ENCODE measurements at regions not wholly inside any gene's neighbourhood (a gene's known extent, or its start where the extent isn't known, plus 50 kb on each side); places are given as distances from the start of the nearest gene placed in this dataset.
A peak's percentile ranks its signal among the peaks of the same experiment; 100 is the strongest.

DNA sequence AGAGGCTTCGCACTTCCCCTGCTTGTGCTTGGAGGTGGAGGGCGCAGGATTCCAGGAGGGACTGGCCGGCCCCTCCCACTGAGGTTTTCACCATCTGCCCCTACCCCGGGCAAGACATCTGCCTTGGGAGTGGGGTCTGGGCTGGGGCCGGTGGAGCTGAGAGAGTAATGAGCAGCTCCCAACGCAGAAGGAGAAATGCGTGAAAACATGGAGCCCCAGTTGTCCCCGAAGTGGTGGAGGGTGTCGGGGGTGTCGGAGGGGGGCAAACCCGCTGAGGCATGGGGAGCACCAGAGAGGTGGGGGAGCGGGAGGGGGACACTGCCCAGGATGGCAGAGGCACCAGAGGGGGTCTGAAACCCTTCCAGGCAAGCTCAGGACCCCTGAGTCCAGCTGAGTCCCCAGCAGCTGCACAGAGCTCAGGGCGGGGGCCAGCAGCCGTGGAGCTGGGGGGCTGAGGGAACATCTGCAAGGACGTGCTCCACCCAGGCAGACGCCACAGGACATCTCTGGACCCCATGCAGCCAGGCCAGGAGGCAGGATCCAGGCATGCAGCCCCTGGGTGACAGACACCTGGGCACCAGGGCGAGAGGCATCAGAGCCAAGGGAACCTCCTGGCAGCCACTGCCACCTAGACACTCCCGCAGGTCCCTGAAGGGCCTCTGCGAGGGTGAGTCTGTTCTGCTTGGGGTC is 110.6 kb downstream of the SIK1 start:
- no peak for DNase-seq

DNA sequence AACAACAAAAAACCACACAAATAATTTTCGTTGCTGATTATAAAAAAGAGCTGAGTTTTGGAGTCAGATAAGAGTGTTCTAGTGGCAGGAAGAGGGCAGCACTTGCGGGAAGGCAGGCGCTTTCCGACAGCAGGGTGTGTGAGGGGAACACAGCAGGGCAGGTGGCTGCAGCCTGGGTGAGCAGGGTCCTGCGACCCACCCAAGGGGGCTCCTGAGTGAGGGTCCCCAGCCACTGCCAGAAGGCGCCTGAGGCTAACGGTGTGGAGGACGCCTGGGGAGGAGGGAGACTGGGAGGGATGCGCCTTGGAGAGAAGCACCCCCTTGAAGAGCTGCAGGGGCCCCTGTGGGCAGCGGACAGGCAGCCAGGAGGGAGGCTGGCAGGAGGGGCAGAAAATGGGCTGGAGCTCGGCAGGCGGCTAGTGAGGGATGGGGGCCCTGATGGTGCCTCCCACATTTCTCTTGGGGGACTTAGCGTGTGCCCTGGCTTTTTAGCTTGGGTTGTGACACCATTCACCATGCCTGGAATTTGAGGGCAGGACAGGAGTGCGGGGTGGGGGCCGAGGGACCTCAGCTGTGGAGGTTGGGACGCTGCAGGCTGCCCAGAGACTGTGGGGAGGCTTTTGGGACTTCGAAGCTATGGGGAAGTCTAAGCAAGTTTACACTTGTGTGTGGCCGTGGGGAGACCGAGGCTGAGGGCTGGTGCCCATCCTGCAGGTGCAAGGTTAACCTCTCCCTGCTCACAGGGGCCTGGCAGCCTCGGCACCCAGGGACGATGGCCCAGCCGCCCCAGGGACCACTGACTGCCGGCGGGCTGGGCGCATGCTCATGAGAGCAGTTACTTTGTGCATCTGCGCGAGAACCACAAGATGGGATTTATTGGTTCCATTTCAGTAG is 111.4 kb downstream of the SIK1 start:
- no peak for DNase-seq

DNA sequence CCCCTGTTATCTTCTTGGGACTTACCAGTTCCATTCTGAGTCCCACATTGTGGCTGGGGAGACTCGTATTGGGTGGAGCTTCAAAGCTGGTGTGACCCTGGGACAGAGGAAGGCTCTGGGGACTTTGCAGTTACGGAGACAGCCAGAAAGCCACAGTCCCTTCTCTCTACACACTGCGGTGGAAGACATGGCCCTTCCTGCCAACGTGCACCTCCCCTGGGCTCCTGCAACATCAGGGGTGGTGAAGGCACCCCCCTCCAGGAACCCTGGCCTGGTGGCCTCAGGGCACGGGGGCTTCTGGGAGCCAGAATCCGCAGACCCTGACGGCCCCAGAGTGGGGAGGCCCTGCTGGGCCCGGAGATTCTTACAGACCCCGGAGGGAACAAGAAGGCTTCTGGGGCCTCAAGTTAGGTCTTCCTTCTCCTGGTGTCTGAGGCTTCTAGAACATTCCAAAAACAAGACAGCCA is 113.0 kb downstream of the SIK1 start:
- no peak for DNase-seq

DNA sequence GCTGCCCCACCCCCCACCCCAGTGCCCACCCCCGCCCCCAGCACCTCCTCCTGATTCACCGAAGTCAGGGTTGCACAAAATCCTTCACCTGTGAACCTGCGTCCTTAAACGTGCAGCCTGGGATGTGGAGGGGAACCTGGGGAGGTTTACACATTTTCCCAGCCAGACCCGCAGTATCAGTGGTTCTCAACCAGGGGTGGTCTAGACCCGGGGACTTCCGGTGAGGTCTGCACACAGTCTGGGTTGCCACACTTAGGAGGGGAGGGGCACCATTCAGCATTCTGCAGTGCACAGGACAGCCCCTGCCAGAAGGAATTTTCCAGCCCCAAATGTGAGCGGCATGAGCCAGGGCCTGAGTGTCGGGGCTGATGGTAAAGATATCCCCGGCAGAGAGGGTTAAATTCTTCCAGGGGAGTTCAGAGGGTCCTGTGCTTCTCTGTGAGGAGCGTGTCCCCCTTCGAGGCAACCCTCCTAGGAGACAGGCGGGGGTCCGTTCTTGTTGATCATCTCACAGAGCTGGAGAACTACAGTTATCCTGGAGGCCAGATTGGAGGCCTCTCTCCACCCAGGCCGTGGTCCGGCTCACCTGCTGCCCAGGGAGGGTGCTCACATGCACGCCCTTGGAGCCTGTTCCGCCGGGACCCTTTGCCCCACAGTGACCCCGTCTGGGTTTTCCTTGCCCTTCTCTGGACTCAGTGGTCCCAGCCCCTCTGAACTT is 113.6 kb downstream of the SIK1 start:
- DNase-seq, result no peak

DNA sequence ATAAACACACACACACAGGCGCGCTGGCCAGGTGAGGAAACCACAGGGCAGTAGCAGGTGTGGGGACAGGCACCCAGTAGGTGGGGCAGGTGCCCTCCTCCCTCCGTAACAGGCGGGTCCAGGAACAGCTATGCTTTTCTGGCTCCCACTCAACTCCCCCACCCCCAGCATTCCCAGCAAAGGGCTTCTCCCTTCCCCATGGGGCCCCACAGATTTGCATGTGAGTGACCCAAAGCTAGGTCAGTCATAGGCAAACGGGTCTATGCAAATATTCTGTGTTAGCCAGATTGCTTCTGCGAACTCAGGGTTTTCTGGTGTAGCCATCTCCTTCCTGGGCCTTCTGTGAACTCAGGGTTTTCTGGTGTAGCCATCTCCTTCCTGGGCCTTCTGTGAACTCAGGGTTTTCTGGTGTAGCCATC is 114.2 kb downstream of the SIK1 start:
- no peak for DNase-seq

DNA sequence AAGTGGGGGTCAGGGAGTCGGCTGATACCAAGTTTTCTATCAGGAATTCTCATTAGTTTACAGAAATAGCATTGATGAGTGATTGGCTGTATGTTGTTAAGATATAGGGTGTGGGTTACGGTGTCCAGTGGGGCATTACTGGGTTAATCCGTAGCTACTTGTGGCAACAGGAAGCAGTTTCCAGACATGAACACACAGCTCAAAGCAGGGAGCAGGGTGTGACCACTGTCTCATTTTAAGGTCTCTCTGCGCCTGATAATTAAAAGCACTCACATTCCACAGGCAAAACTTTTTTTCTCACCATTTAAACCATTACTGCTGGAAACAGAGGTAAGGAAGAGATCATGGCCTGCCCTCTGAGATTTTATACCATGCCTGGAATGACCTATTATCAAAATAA is 114.9 kb downstream of the SIK1 start:
- DNase-seq, result no peak

DNA sequence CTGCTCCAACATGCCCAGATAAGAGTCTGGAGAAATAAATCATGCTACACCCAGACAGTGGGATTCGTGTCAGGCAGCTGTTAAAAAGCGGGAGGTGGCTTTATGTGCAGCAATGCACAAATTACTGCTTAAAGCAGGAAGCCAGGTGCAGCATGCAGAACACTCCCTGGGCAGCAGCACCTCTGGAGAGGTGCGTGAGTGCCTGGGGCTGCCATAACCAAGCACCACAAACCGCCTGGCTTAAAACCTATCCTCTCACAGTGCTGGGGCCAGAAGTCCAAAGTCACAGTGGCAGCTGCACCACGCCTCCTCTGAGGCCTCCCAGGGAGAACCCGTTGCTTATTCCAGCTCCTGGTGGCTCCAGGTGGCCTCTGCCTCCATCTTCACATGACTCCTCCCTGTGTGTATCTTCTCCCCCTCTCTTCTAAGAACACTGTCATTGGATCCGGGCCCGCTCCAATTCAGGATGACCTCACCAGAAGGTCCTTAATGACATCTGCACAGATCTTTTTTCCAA is 115.6 kb downstream of the SIK1 start:
- no peak for DNase-seq

DNA sequence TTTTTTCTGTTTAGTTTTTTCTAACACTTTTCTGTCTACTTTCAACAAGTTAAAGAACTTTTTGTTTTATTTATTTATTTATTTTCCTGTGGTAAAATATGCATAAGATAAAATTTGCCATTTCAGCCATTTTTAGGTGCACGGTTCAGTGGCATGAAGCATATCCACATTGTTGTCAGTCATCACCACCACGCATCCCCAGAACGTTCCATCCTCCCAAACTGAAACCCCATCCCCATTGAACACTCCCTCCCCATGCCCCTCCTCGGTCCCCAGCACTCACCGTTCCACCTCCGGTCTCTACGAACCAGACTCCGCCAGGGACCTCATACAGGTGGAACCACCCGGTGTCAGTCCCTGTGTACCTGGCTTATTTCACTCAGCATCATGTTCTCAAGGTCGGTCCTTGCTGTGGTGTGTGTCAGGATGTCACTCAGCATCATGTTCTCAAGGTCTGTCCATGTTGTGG is 118.1 kb downstream of the SIK1 start:
- DNase-seq, result no peak

DNA sequence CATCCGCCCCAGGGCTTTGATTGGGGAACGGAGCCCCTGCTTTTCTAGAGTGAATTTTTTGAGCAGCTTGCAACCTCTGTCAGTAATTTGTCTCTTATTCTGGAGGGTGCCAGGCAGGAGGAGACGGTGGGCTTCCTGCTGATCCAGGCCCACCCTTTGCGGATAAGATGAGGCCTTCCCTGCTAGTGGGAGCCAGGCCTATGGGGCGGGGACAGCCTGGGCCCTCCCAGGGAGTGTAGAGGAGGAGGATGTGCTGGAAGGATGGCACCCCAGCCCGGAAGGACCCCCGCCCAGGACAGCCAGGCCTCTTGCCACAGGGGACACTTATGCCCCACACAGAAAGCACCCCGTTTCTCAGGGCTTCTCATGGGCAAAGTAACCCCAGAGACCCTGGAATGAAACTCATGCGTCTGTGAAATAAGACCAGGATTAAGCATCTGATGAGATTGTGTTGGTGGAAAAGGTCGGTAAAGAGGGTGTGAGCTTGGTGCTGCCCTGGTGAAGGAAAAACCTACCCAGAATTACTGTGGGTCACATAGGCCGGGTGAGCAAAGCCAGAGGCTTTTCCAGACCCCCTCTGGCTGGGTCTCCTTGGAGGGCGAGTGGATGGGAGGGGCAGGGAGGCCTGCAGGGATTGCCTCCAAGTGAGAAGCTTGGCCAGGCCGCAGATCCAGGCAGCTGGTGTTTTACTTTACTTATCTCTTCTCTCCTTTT is 118.7 kb downstream of the SIK1 start:
- no peak for DNase-seq

DNA sequence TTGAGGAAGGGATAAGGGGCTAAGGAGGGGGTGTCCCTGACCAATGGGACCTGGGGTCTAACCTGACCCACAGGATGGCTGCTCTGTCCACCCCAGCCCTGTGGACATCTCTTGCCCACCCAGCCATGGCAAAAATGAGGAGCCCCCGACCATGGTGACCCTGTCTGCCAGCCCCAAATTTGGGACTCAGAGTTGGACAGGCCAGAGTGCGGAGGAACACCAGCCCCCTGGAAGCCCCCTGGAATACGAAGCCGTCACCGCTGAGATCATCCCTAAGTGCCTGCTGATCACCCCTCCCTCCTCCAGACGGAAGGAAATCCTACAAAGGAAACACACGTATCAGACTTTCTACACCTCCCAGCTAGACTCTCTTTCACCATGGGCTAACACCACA is 119.3 kb downstream of the SIK1 start:
- DNase-seq, result no peak

DNA sequence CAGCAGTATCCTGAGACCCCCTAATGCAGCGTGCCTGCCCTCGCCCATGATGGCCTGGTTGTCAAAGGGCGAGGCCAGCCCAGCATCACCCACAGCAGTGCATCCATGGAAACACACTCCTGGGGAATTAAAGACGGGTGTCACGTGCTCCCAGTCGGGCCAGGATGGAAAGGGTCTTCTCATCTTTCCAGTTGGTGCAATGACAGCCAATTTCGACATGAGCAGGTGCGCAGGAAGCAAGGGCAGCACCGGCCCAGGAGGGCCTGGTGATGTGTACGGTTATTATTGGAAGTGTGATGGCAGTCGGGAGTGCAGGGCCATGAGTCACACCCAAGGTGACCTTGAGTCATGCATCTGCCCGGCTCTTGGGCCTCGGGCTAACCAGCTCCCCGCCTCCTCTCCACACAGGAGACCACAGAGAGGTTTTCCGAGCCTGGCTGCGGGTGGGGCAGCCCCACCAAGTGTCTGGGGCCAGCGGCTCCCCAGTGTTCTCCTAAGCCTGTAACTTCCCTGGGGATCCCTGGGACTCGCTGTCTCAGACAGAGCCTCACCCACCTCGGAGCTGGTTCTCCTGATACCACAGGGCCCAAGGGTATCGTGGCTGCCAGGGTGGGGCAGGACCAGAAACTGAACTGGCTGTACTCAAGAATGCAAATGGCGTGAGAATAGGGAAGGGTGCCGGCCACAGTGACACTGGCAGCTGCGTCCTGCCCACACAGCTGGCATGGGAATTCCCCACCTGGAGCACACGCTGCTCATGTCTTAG is 119.8 kb downstream of the SIK1 start:
- peak in 1 of 2 donors; percentile 6 for DNase-seq

DNA sequence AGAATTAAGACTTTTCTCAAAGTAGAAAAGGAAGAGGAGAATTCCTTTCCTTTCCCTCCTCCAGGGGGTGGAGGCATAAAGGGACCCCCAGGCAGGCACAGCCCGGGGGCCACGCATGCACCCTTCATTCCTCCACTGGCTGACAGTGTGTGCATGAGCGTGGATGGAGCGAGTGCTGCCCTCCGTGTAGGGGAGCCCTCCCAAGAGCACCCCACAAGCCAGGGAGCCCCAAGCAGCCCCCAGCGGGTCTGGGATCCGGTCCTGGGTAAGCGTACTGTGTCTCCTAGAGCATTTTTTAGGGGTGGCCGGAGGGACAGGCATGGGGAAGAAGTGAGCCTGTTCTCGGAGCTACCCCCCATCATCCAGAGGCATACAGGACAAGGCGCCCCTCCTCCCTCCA is 120.5 kb downstream of the SIK1 start:
- DNase-seq, result no peak

DNA sequence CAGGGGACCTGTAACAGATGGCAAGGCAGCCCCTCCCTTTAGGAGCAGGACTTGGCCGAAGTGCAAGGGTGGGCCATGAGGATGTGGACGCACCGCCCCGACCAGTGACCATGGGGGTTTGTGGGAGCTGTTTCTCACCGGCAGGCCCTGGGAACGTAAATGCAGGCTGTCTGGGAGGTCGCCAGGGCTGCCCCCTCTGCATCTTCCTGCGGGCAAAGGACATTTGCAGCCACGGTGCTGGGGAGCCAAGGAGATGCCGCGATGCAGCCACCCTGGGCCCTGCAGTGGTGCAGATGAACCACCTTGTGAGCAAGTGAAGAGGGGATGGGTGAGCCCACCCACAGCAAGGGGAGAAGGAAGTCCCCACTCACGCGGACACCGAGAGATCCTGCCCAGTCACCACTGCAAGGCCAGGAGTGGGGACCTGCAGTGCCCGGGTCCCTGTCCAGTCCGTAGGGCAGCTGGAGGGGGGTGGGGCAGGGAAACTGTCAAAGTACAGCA is 121.1 kb downstream of the SIK1 start:
- no peak for DNase-seq

DNA sequence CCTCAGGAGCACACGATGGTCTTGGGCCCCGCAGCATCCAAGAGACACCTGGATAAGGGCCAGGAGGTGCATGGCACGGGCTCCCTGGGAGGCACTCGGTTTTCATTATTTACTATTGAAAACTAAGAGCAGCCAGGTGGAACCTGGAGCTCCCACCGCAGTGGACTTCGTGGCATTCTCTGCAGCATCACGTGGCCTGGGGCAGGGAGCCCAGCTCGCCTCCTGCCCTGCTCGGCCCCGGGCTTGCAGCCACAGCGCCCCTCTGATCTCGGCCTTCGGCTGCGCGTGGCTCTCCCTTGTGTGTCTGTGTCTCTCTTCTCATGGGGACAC is 121.6 kb downstream of the SIK1 start:
- no peak for DNase-seq

DNA sequence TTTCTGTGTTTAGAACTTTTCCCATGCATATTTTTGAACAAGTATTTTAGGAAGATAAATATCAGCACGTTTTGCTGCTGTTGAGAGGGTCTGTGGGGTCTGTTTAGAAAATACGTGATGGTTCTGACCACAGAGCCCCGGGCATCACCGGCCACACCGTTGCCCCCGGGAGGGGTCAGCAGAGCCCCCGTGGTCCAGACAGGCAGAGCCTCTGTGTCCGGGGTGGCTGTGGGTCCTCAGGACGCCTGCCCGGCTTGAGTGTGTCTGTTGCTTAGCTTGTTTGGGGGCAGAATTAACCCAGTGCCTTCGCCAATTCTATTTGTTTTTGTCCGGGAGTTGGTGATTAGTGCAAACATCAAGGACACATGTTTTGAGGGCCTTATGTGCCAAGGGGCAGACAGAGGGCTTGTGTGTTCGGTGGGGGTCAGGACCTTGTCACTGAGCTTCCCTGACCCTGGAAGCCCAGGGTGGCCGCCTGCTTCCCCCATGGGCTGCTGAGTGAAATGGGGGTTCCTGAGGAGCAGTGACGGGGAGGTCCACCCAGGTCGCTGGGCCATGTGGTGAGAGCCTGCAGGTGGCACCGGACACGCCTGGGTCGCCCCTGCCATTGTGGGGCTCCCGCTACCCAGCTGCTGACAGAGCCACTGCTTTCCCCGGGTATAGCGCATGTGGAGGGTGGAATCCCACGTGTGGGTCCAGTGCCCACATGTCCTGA is 122.2 kb downstream of the SIK1 start:
- DNase-seq, result no peak

DNA sequence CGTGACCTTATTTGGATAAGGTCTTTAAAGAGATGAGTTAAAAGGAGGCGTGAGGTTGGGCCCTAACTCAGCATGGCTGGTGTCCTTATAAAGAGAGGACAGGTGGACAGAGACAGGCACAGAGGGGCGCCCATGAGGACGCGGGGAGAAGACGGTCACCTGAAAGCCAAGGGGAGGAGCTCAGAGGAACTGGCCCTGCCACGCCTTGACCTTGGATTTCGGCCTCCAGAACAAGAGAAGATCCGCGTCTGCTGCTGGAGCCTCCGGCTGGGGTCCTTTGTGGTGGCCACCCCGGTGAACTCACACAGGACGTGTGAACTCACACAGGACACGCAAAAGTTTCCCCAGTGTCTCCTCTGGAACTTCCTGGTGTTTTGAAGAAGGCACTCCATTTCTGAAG is 122.7 kb downstream of the SIK1 start:
- DNase-seq, result no peak

DNA sequence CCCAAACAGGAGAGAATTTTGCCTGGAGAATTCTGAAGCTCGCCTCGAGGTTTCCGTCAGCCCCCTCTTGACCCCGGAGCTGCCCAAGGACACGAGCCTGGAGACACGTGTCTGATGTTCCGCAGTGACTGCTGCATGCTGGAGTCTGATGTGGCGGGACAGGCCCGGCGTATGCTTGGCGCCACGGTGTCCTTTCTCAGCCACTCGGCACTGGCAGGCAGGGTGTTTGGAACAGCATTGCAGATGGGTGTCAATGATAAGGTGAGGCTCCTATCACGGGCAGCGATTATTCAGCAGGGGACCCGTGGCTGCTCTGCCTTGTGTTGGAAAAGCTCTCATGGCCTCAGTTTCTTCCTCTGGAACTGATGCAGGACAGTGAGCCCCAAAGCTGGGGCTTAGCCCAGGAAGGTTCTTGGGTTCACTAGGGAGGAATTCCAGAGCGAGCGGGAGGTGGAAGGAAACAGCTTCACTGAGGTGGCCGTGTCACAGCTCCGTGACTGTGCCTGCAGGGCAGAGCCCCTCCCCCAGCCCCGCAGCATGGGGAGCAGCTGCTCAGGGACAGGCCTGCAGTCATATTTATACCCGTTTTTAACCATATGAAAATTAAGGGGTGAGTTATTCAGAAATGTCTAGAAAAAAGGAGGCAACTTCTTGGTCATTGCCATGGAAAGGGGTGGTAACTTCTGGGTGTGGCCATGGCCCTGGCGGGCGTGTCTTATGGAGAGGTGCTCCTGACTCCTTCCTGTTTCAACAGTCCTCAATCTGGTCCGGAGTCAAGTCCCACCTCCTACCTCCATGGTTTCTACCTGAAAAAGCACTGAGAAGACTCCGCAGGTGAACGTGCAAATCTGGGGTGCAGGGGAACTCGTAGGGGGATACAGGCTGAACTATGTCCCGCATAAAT is 123.4 kb downstream of the SIK1 start:
- DNase-seq, result no peak

DNA sequence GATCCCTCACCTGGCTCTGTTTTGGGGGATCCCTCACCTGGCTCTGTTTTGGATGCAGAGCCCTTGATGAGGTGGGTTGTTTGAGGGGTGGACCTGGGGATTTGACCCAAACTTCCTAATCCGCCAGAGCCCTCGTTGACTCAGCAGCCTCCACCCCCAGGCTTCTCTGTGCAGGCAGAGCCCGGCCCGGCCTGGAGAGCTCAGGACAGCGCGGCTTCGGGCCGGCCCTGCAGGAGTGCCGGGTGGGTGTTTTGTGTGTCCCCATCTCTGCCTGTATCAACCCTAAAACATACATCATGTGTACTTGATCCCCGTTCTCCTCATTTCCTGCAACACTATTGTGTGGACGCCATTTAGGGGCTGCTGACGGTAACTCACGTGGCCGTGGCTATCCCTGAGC is 124.2 kb downstream of the SIK1 start:
- DNase-seq, result no peak

DNA sequence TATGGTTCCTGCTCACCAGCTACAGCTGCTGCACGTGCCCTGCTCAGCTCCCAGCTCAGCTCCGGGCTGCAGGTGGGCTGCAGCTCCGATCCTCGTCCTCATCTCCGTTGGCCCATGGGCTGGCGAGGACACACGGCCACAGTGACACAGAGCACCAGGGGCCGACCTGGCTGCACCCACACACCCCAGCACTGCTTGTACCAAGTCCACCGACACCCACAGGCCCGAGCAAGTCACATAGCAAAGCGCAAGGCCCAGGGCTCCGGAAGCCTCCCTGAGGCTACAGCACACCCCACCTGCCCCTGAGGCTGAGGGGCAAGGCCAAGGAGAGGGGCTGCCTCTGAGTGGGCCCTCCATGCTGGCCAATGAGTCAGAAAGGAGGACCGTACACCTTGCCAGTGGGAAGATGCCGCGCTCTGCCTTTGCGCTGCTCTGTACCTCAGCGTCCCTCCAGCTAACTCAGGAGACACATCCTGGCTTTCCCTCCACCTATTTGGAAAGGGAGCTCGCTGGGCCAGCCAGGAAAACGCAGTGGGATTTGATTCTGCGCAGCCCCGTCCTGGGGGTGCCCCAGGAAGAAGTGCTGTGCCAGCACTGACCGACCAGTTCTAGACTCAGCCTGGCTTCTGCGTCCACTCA is 124.8 kb downstream of the SIK1 start:
- no peak for DNase-seq

Data from stimulated activated CD4-positive, alpha-beta T cell treated with anti-CD3 and anti-CD28 coated beads, Interleukin-2, amount 100 ng/mL, for 48 hours (primary cell).